ENCODE measurements at regions not wholly inside any gene's neighbourhood (a gene's known extent, or its start where the extent isn't known, plus 50 kb on each side); places are given as distances from the start of the nearest gene placed in this dataset.

DNA sequence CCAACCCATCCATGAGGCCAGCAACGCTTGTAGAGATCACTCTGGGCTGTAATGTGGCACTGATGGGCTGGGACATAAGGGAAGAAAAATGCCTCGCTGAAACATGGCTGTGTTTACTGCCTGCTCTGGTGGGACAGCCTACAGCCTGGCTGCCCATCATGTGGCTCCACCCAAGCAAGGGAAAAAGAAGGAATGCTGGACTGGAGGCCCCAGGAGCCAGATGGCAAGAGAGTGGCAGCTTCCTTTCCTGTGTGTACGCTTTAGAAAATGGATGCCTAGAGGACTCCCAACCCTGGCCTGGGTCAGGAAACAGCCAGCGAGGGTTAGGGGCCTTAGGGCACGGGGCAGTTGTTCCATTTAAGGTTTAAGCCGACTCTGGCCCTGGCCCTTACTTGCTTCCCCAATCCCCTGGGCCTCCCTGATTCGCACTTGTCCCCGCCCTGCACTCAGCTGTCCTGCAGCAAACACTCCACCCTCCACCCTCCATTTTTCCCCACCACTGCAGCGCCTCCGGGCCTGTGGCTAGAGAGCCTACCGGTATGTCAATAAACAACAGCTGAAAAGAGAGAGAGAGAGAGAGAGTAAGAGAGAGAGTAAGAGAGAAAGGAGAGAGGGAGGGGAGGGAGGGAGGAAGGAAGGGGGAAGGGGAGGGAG is 819.4 kb downstream of the SEMA5A start:
- no peak overlapping the region for H3K4me3 Mint-ChIP-seq
- POLR2A ChIA-PET = no interaction called here
- no peaks in the 10 kb centered on the region for H3K4me1 Mint-ChIP-seq
- H3K9me3 Mint-ChIP-seq = peaks cover 22% of the 10 kb centered on the region
- H3K27ac Mint-ChIP-seq = no peak overlapping the region
- H3K36me3 Mint-ChIP-seq = peaks cover 16% of the 10 kb centered on the region
- no peaks in the 10 kb centered on the region; the same call in 1 of the 2 replicates for H3K27me3 Mint-ChIP-seq (ENCODE audit: low read depth)
- ATAC-seq (peak; percentile 76), DNase-seq (ENCODE audit: low spot score) (no peak)
- TF ChIP-seq, protein P1, sequence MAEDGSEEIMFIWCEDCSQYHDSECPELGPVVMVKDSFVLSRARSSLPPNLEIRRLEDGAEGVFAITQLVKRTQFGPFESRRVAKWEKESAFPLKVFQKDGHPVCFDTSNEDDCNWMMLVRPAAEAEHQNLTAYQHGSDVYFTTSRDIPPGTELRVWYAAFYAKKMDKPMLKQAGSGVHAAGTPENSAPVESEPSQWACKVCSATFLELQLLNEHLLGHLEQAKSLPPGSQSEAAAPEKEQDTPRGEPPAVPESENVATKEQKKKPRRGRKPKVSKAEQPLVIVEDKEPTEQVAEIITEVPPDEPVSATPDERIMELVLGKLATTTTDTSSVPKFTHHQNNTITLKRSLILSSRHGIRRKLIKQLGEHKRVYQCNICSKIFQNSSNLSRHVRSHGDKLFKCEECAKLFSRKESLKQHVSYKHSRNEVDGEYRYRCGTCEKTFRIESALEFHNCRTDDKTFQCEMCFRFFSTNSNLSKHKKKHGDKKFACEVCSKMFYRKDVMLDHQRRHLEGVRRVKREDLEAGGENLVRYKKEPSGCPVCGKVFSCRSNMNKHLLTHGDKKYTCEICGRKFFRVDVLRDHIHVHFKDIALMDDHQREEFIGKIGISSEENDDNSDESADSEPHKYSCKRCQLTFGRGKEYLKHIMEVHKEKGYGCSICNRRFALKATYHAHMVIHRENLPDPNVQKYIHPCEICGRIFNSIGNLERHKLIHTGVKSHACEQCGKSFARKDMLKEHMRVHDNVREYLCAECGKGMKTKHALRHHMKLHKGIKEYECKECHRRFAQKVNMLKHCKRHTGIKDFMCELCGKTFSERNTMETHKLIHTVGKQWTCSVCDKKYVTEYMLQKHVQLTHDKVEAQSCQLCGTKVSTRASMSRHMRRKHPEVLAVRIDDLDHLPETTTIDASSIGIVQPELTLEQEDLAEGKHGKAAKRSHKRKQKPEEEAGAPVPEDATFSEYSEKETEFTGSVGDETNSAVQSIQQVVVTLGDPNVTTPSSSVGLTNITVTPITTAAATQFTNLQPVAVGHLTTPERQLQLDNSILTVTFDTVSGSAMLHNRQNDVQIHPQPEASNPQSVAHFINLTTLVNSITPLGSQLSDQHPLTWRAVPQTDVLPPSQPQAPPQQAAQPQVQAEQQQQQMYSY (CRISPR knock-in tag; IDR thresholded peaks at IDR 0.05) = 0 out of 2 replicates have a peak, but pooled peaks have one; percentile 4
- TF ChIP-seq, protein P2, sequence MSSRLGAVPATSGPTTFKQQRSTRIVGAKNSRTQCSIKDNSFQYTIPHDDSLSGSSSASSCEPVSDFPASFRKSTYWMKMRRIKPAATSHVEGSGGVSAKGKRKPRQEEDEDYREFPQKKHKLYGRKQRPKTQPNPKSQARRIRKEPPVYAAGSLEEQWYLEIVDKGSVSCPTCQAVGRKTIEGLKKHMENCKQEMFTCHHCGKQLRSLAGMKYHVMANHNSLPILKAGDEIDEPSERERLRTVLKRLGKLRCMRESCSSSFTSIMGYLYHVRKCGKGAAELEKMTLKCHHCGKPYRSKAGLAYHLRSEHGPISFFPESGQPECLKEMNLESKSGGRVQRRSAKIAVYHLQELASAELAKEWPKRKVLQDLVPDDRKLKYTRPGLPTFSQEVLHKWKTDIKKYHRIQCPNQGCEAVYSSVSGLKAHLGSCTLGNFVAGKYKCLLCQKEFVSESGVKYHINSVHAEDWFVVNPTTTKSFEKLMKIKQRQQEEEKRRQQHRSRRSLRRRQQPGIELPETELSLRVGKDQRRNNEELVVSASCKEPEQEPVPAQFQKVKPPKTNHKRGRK (CRISPR knock-in tag; IDR thresholded peaks at IDR 0.05; ENCODE audit: borderline replicate concordance) = no peak
- CTCF ChIA-PET = no interaction called here

DNA sequence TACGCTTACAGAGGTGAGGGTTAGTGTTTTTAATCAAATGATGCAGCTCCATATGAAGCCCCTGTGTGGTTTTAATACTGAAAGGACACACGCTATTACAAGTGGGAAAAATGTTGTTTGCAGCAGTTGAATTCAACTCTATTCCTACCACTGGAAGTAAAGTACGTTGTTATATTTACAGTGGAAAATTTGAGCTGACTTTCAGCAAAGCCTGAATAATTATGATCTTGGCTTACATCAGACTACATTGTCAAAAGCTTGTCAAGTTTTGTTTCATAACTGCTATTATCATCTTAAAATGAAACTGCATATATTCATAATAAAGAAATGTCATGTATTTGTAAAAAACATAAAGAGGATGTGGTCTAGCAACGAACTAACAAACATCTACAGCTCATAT is 818.5 kb downstream of the SEMA5A start:
- Mint-ChIP-seq H3K27me3 (ENCODE audit: low read depth) (no peaks in the 10 kb centered on the region; the same call in 1 of the 2 replicates), H3K9me3 (peaks cover 28% of the 10 kb centered on the region), H3K27ac (no peak overlapping the region), H3K36me3 (peaks cover 24% of the 10 kb centered on the region), H3K4me3 (no peak overlapping the region), H3K4me1 (no peaks in the 10 kb centered on the region)
- POLR2A ChIA-PET = no interaction called here
- ATAC-seq (no peak), DNase-seq (ENCODE audit: low spot score) (no peak)
- CTCF ChIA-PET = no interaction called here
- TF ChIP-seq ZNF121 (CRISPR knock-in tag; IDR thresholded peaks at IDR 0.05) (no peak), CREB1 (CRISPR knock-in tag; IDR thresholded peaks at IDR 0.05) (no peak), SOX15 (CRISPR knock-in tag; IDR thresholded peaks at IDR 0.05) (no peak), ESRRA (CRISPR knock-in tag; IDR thresholded peaks at IDR 0.05; ENCODE audit: borderline replicate concordance) (no peak), ZNF263 (CRISPR knock-in tag; IDR thresholded peaks at IDR 0.05; ENCODE audit: low read depth) (no peak), CREM (CRISPR knock-in tag; IDR thresholded peaks at IDR 0.05) (no peak), ATF1 (CRISPR knock-in tag; IDR thresholded peaks at IDR 0.05) (no peak), MXD4 (CRISPR knock-in tag; IDR thresholded peaks at IDR 0.05; ENCODE audit: borderline replicate concordance) (no peak)
- TF ChIP-seq, protein P3, sequence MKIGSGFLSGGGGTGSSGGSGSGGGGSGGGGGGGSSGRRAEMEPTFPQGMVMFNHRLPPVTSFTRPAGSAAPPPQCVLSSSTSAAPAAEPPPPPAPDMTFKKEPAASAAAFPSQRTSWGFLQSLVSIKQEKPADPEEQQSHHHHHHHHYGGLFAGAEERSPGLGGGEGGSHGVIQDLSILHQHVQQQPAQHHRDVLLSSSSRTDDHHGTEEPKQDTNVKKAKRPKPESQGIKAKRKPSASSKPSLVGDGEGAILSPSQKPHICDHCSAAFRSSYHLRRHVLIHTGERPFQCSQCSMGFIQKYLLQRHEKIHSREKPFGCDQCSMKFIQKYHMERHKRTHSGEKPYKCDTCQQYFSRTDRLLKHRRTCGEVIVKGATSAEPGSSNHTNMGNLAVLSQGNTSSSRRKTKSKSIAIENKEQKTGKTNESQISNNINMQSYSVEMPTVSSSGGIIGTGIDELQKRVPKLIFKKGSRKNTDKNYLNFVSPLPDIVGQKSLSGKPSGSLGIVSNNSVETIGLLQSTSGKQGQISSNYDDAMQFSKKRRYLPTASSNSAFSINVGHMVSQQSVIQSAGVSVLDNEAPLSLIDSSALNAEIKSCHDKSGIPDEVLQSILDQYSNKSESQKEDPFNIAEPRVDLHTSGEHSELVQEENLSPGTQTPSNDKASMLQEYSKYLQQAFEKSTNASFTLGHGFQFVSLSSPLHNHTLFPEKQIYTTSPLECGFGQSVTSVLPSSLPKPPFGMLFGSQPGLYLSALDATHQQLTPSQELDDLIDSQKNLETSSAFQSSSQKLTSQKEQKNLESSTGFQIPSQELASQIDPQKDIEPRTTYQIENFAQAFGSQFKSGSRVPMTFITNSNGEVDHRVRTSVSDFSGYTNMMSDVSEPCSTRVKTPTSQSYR (CRISPR knock-in tag; IDR thresholded peaks at IDR 0.05) = no peak

DNA sequence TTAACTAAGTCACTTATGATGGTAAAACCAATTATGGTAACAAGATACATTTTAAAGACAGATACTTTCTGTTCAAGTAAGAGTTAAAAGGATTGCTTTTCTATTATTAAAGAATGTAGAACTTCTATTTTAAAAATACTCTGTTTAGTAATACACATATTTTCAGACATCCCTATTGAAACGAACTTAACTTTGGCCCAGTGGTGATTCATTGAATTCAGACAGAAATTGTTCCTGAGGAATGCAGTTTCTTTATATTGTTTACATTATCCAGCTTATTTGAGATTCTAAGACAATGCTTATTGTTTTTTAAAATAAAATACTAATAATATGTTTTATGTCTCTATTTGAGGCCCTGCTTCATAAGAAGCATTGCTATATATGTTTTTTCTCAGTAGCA is 816.4 kb downstream of the SEMA5A start:
- H3K9me3 Mint-ChIP-seq = peaks cover 42% of the 10 kb centered on the region
- H3K27me3 Mint-ChIP-seq (ENCODE audit: low read depth) = no peaks in the 10 kb centered on the region; the same call in none of the 2 replicates
- H3K4me3 Mint-ChIP-seq = no peak overlapping the region
- H3K27ac Mint-ChIP-seq = no peak overlapping the region
- DNase-seq (ENCODE audit: low spot score) = no peak
- no peaks in the 10 kb centered on the region for H3K4me1 Mint-ChIP-seq
- ATAC-seq = no peak
- POLR2A ChIA-PET = no interaction called here
- H3K36me3 Mint-ChIP-seq = peaks cover 27% of the 10 kb centered on the region
- CTCF ChIA-PET = no interaction called here
- no peak for TF ChIP-seq NR1H2 (CRISPR knock-in tag; IDR thresholded peaks at IDR 0.05)
- TF ChIP-seq NFATC4 (CRISPR knock-in tag; IDR thresholded peaks at IDR 0.05) = no peak
- TF ChIP-seq, protein P4, sequence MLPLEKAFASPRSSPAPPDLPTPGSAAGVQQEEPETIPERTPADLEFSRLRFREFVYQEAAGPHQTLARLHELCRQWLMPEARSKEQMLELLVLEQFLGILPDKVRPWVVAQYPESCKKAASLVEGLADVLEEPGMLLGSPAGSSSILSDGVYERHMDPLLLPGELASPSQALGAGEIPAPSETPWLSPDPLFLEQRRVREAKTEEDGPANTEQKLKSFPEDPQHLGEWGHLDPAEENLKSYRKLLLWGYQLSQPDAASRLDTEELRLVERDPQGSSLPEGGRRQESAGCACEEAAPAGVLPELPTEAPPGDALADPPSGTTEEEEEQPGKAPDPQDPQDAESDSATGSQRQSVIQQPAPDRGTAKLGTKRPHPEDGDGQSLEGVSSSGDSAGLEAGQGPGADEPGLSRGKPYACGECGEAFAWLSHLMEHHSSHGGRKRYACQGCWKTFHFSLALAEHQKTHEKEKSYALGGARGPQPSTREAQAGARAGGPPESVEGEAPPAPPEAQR (CRISPR knock-in tag; IDR thresholded peaks at IDR 0.05) = no peak
- TF ChIP-seq SP1 (CRISPR knock-in tag; conservative IDR thresholded peaks at IDR 0.05) = no peak
- TF ChIP-seq EMX1 (CRISPR knock-in tag; IDR thresholded peaks at IDR 0.05) = no peak
- TF ChIP-seq, protein P5, sequence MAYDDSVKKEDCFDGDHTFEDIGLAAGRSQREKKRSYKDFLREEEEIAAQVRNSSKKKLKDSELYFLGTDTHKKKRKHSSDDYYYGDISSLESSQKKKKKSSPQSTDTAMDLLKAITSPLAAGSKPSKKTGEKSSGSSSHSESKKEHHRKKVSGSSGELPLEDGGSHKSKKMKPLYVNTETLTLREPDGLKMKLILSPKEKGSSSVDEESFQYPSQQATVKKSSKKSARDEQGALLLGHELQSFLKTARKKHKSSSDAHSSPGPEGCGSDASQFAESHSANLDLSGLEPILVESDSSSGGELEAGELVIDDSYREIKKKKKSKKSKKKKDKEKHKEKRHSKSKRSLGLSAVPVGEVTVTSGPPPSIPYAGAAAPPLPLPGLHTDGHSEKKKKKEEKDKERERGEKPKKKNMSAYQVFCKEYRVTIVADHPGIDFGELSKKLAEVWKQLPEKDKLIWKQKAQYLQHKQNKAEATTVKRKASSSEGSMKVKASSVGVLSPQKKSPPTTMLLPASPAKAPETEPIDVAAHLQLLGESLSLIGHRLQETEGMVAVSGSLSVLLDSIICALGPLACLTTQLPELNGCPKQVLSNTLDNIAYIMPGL (CRISPR knock-in tag; IDR thresholded peaks at IDR 0.05) = no peak
- TF ChIP-seq, protein P6, sequence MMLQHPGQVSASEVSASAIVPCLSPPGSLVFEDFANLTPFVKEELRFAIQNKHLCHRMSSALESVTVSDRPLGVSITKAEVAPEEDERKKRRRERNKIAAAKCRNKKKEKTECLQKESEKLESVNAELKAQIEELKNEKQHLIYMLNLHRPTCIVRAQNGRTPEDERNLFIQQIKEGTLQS (CRISPR knock-in tag; conservative IDR thresholded peaks at IDR 0.05) = no peak
- TF ChIP-seq, protein P7, sequence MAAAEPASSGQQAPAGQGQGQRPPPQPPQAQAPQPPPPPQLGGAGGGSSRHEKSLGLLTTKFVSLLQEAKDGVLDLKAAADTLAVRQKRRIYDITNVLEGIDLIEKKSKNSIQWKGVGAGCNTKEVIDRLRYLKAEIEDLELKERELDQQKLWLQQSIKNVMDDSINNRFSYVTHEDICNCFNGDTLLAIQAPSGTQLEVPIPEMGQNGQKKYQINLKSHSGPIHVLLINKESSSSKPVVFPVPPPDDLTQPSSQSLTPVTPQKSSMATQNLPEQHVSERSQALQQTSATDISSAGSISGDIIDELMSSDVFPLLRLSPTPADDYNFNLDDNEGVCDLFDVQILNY (CRISPR knock-in tag; IDR thresholded peaks at IDR 0.05) = no peak
- TF ChIP-seq JUN (CRISPR knock-in tag; IDR thresholded peaks at IDR 0.05) = no peak
- TF ChIP-seq NR2C2 (CRISPR knock-in tag; IDR thresholded peaks at IDR 0.05) = no peak
